Endodermal cell (in vitro differentiated cells): ENCODE measurements at regions not wholly inside any gene's neighbourhood (a gene's known extent, or its start where the extent isn't known, plus 50 kb on each side); places are given as distances from the start of the nearest gene placed in this dataset.
A peak's percentile ranks its signal among the peaks of the same experiment; 100 is the strongest.

Experiments used
- DNase-seq: peaks from one replicate; pipeline ENCODE4 v3.0.0-alpha.2; 2017
- H3K27ac ChIP-seq: 2 replicates; pipeline ENCODE4 v1.5.1; 2013; ENCODE audit warnings: mild to moderate bottlenecking, low read depth, low read length, moderate library complexity
- H3K27me3 ChIP-seq: 2 replicates; pipeline ENCODE4 v1.6.1; 2013; ENCODE audit warnings: mild to moderate bottlenecking, low read length, moderate library complexity; ENCODE audit not compliant: insufficient read depth, control insufficient read depth, poor library complexity, severe bottlenecking
- H3K36me3 ChIP-seq: 2 replicates; pipeline ENCODE4 v1.7.0; 2013; ENCODE audit warnings: mild to moderate bottlenecking, low read length, moderate library complexity; ENCODE audit not compliant: control insufficient read depth, insufficient read depth
- H3K4me1 ChIP-seq: one replicate; pipeline ENCODE4 v1.7.0; 2013; ENCODE audit warnings: low read length; ENCODE audit not compliant: control insufficient read depth, insufficient read depth
- H3K4me3 ChIP-seq: 2 replicates; pipeline ENCODE4 v1.5.1; 2013; ENCODE audit warnings: mild to moderate bottlenecking, low read length, moderate library complexity
- H3K9ac ChIP-seq: 2 replicates; pipeline ENCODE4 v1.6.1; 2013; ENCODE audit warnings: mild to moderate bottlenecking, low read length, moderate library complexity; ENCODE audit not compliant: poor library complexity, severe bottlenecking; ENCODE audit errors: extremely low read depth
- H3K9me3 ChIP-seq: 2 replicates; pipeline ENCODE4 v1.6.1; 2013; ENCODE audit warnings: mild to moderate bottlenecking, low read length, moderate library complexity; ENCODE audit not compliant: control insufficient read depth
- H3K27ac Mint-ChIP-seq: 2 replicates; pipeline ENCODE4 v1.8.0; 2020; ENCODE audit warnings: mixed read lengths
- H3K27me3 Mint-ChIP-seq: 2 replicates; pipeline ENCODE4 v1.8.0; 2021; ENCODE audit warnings: mild to moderate bottlenecking, mixed read lengths; ENCODE audit not compliant: insufficient read depth
- H3K36me3 Mint-ChIP-seq: 2 replicates; pipeline ENCODE4 v1.8.0; 2020; ENCODE audit warnings: low read depth, mixed read lengths
- H3K4me1 Mint-ChIP-seq: 2 replicates; pipeline ENCODE4 v1.8.0; 2020; ENCODE audit warnings: mixed read lengths
- H3K4me3 Mint-ChIP-seq: 2 replicates; pipeline ENCODE4 v1.8.0; 2020; ENCODE audit warnings: mild to moderate bottlenecking, moderate library complexity, mixed read lengths
- H3K9me3 Mint-ChIP-seq: 2 replicates; pipeline ENCODE4 v1.8.0; 2020; ENCODE audit warnings: mild to moderate bottlenecking, mixed read lengths
- WGBS, 2 experiments: methylation state at CpG; one replicate each; pipeline versions ENCODE4 v1.1.5 to v1.1.7; 2013; ENCODE audit warnings: missing lambda C conversion rate in 2 of 2, mixed read lengths in 1 of 2; ENCODE audit not compliant: insufficient coverage in 1 of 2, insufficient read length in 1 of 2; 5-methylcytosine and 5-hydroxymethylcytosine counted together
- TF ChIP-seq, protein P1 (sequence below): fragments of 200-600 bp; sonication (generic); conservative IDR thresholded peaks from 2 replicates; pipeline ENCODE4 v1.5.0; 2021; ENCODE audit warnings: antibody characterized with exemption, mild to moderate bottlenecking

DNA sequence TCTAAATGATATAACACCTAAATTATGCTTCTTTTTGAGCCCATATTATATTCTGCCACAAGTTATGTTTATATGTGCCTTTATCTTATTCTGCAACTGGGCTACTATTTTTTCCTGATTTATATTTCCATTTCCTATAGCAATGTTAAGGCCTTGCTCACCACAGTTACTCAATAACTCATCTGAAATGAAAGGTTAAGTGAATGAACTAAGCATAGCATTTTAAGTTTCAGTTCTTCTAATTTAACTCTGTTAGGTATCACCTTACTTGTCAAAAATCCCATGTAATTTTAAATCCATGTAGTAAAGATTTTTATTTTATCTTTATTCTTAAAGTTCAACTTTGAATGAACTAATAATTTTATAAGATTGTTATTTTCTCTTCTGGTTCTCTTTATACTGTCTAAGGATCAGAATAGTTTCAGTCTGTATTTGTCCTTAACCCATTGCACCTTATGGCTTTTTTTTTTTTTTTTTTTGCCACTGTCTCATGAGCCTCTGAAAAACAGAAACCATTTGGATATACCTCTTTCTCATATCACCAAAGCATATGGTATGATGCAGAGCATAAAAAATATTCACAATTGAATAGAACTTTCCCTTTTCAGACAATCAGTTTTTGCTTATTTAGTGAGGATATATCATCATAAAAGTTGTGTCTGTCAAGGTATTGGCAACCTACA, 301.8 kb upstream of the ZWINT start:
- DNase-seq, result no peak
- no peaks in the 10 kb centered on the region for H3K27me3 ChIP-seq
- H3K4me3 ChIP-seq, result no peak overlapping the region
- no peaks in the 10 kb centered on the region for H3K9me3 ChIP-seq
- Mint-ChIP-seq H3K36me3 (no peaks in the 10 kb centered on the region), H3K27ac (no peak overlapping the region), H3K9me3 (no peaks in the 10 kb centered on the region), H3K27me3 (peaks cover 8% of the 10 kb centered on the region), H3K4me3 (no peak overlapping the region), H3K4me1 (peaks cover 6% of the 10 kb centered on the region)
- H3K9ac ChIP-seq, result no peak overlapping the region
- H3K27ac ChIP-seq, result no peak overlapping the region
- H3K4me1 ChIP-seq, result peaks cover 3% of the 10 kb centered on the region
- H3K36me3 ChIP-seq, result no peaks in the 10 kb centered on the region
- TF ChIP-seq, protein P1, sequence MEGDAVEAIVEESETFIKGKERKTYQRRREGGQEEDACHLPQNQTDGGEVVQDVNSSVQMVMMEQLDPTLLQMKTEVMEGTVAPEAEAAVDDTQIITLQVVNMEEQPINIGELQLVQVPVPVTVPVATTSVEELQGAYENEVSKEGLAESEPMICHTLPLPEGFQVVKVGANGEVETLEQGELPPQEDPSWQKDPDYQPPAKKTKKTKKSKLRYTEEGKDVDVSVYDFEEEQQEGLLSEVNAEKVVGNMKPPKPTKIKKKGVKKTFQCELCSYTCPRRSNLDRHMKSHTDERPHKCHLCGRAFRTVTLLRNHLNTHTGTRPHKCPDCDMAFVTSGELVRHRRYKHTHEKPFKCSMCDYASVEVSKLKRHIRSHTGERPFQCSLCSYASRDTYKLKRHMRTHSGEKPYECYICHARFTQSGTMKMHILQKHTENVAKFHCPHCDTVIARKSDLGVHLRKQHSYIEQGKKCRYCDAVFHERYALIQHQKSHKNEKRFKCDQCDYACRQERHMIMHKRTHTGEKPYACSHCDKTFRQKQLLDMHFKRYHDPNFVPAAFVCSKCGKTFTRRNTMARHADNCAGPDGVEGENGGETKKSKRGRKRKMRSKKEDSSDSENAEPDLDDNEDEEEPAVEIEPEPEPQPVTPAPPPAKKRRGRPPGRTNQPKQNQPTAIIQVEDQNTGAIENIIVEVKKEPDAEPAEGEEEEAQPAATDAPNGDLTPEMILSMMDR, result no peak

DNA sequence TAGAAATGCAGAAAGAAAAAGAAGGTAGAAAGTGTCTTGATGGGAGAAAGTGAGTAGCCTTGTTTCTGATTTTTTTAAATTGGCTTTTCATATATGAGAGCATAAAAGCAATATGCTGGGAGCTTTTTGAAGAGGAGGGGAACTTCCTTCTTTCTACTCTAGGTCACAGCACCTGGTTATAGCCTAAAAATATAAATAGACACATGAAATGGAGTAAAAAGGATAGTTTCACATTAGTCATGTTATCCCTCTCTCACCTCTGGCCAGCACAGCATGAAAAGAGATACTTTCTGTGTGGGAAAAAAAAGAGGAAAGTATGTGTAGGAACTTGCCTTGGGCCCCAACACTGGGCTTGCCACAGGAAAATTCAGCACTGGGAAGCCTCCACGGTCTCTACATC, 292.2 kb upstream of the ZWINT start:
- Histone ChIP-seq H3K4me1 (no peaks in the 10 kb centered on the region), H3K4me3 (no peak overlapping the region), H3K9me3 (peaks cover 4% of the 10 kb centered on the region), H3K27me3 (no peaks in the 10 kb centered on the region), H3K36me3 (no peaks in the 10 kb centered on the region), H3K9ac (no peak overlapping the region), H3K27ac (no peak overlapping the region)
- Mint-ChIP-seq H3K36me3 (no peaks in the 10 kb centered on the region), H3K9me3 (peaks cover 10% of the 10 kb centered on the region), H3K4me1 (no peaks in the 10 kb centered on the region), H3K27ac (no peak overlapping the region), H3K4me3 (no peak overlapping the region), H3K27me3 (peaks cover 2% of the 10 kb centered on the region)
- DNase-seq, result no peak
- 80% methylated on average over 1 of the region's 1 CpG; no CpG with 5 or more reads in 1 of the 2 experiments for WGBS, 2 experiments
- TF ChIP-seq, protein P1, result no peak

DNA sequence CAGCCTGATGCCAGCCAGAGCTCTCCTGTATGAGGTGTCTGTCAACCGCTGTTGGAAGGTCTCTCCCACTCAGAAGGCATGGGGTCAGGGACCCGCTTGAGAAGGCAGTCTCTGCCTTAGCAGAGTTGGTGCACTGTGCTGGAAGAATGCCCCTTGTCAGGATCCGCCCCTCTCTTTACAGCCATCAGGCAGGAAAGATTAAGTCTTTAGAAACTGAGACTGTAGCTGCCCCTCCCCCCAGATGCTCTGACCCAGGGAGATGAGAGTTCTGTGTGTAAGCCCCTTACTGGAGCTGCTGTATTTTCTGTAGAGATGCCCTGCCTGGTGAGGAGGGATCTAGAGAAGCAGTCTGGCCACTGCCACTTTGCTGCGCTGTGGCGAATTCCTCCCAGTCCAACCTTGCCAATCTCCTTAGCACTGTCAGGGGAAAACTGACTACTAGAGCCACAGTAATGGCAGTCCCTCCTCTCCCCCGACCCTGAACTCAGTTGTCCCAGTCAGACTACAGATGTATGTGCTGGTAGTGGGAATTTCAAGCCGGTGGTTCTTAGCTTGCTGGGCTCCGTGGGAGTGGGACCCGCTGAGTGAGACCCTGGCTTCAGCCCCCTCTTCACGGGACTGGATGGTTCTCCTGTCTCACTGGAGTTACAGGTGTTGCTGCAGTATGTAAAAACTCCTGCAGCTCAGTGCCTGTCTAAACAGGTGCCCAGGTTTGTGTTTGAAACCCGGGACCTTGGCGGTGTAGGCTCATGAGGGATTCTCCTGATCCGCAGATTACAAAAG, 285.5 kb upstream of the ZWINT start:
- Histone ChIP-seq H3K27me3 (peaks cover 8% of the 10 kb centered on the region), H3K9ac (no peak overlapping the region), H3K4me3 (no peak overlapping the region), H3K9me3 (no peaks in the 10 kb centered on the region), H3K36me3 (no peaks in the 10 kb centered on the region), H3K4me1 (no peaks in the 10 kb centered on the region), H3K27ac (no peak overlapping the region)
- no peak overlapping the region for H3K27ac Mint-ChIP-seq
- 89 to 93% methylated on average over 6 to 13 of the region's 13 CpGs for WGBS, 2 experiments
- H3K27me3 Mint-ChIP-seq, result peaks cover 37% of the 10 kb centered on the region
- no peaks in the 10 kb centered on the region for H3K9me3 Mint-ChIP-seq
- no peaks in the 10 kb centered on the region for H3K36me3 Mint-ChIP-seq
- H3K4me1 Mint-ChIP-seq, result peaks cover 14% of the 10 kb centered on the region
- no peak overlapping the region for H3K4me3 Mint-ChIP-seq
- TF ChIP-seq, protein P1, result no peak
- peak; percentile 52 for DNase-seq
